Spinal cord (tissue), 9 donors: ENCODE measurements at regions not wholly inside any gene's neighbourhood (a gene's known extent, or its start where the extent isn't known, plus 50 kb on each side); places are given as distances from the start of the nearest gene placed in this dataset.

Experiments used
- DNase-seq, 6 donors: peaks; one replicate each; pipeline versions ENCODE4 v3.0.0 to v3.0.0-alpha.2; 2013 to 2015; ENCODE audit warnings: low spot score in 6 of 6, low read depth in 4 of 6
- H3K27ac ChIP-seq: one replicate; pipeline ENCODE4 v1.5.1; 2013; ENCODE audit warnings: low read depth, low read length, control low read depth
- H3K27me3 ChIP-seq: one replicate; pipeline ENCODE4 v1.6.1; 2013; ENCODE audit warnings: low read length; ENCODE audit not compliant: control insufficient read depth, insufficient read depth
- H3K36me3 ChIP-seq: one replicate; pipeline ENCODE4 v1.6.1; 2013; ENCODE audit warnings: low read length; ENCODE audit not compliant: control insufficient read depth, insufficient read depth
- H3K4me1 ChIP-seq: one replicate; pipeline ENCODE4 v1.6.1; 2013; ENCODE audit warnings: low read length; ENCODE audit not compliant: control insufficient read depth, insufficient read depth
- H3K4me3 ChIP-seq: one replicate; pipeline ENCODE4 v1.5.1; 2013; ENCODE audit warnings: low read depth, low read length, control low read depth
- H3K9me3 ChIP-seq: one replicate; pipeline ENCODE4 v1.6.1; 2013; ENCODE audit warnings: low read length; ENCODE audit not compliant: control insufficient read depth, insufficient read depth
- WGBS: methylation state at CpG from one replicate; pipeline ENCODE4 v1.1.5; 2013; ENCODE audit warnings: missing lambda C conversion rate; ENCODE audit not compliant: insufficient coverage; 5-methylcytosine and 5-hydroxymethylcytosine counted together
- donor health status: healthy.

GRCh38 chr10:55358539-55358938 is 557.5 kb upstream of the PCDH15 start:
- no peak for DNase-seq
- H3K27ac ChIP-seq: no peak overlapping the region
- no CpG with 5 or more reads among the region's 2 CpGs for WGBS
- no peaks in the 10 kb centered on the region for H3K27me3 ChIP-seq
- no peaks in the 10 kb centered on the region for H3K4me1 ChIP-seq
- H3K9me3 ChIP-seq: no peaks in the 10 kb centered on the region
- H3K4me3 ChIP-seq: no peak overlapping the region
- no peaks in the 10 kb centered on the region for H3K36me3 ChIP-seq

DNA sequence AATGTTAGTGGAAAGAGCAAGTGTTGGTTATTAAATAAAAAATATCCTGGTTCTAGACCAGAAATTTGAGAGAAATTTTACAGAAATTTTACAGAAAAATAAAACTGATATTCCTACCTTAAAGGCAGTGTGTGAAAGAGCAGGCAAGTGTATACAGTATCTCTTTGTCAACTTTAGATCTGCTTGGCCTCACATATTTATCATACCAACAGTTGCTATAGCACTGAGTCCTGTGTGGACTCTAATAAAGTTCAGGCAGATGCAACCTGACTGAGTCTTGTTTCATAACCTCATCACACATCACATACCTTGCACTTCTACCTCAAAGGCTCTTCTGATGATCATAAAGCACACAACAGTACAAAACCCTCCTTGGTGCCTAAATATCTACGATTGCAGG is 552.4 kb upstream of the PCDH15 start:
- no peaks in the 10 kb centered on the region for H3K4me1 ChIP-seq
- no peaks in the 10 kb centered on the region for H3K9me3 ChIP-seq
- no peak overlapping the region for H3K4me3 ChIP-seq
- no peak overlapping the region for H3K27ac ChIP-seq
- no peak for DNase-seq
- no peaks in the 10 kb centered on the region for H3K36me3 ChIP-seq
- WGBS: no CpG with 5 or more reads among the region's 1 CpG
- H3K27me3 ChIP-seq: no peaks in the 10 kb centered on the region

DNA sequence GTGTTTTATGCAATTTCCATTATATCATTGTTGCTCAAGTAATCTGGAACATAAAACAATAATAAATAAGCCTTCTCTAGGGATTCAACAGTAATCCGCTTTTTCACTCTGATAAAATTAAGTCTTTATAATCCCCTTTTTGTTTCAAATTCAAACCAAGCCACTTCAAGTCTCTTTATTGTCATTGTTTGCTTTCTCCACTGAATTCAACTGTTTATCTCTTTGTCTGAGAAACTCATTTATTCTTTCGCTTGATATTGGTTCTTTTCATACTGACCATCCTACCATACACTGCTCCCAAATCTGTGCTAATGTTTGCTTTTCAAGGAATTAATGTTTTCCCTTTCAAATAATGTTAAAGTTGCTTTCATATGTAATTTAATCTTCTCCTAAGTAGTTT is 550.4 kb upstream of the PCDH15 start:
- no peak for DNase-seq
- Histone ChIP-seq H3K27ac (no peak overlapping the region), H3K27me3 (no peaks in the 10 kb centered on the region), H3K9me3 (no peaks in the 10 kb centered on the region), H3K4me1 (no peaks in the 10 kb centered on the region), H3K4me3 (no peak overlapping the region), H3K36me3 (no peaks in the 10 kb centered on the region)
- WGBS: 67% methylated on average over 1 of the region's 2 CpGs

- DNase-seq: no peak
- Histone ChIP-seq H3K36me3 (no peaks in the 10 kb centered on the region), H3K4me3 (no peak overlapping the region), H3K27me3 (no peaks in the 10 kb centered on the region), H3K9me3 (no peaks in the 10 kb centered on the region), H3K27ac (no peak overlapping the region), H3K4me1 (no peaks in the 10 kb centered on the region)
These were observed 547.5 kb upstream of the PCDH15 start for GRCh38 chr10:55348534-55348933.

DNA sequence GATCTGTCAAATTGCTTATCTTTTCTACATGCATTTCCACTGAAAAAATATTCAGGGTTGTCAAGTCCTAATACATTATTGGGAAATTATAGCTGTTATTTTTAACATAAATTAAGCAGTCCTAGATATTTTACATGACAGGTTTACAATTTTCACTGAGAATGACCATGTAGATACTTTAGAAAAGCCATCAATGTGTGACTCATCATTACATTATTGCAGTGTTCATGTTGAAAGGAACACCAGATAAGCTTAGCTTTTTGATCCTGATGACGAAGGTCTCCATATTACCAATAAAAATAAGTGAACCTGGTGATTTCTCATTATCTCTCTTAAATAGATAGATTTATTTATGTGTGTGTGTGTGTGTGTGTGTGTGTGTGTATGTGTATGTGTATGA is 529.5 kb upstream of the PCDH15 start:
- WGBS: no CpG with 5 or more reads among the region's 1 CpG
- Histone ChIP-seq H3K27me3 (no peaks in the 10 kb centered on the region), H3K9me3 (no peaks in the 10 kb centered on the region), H3K4me1 (no peaks in the 10 kb centered on the region), H3K27ac (no peak overlapping the region), H3K36me3 (no peaks in the 10 kb centered on the region), H3K4me3 (no peak overlapping the region)
- DNase-seq: no peak

DNA sequence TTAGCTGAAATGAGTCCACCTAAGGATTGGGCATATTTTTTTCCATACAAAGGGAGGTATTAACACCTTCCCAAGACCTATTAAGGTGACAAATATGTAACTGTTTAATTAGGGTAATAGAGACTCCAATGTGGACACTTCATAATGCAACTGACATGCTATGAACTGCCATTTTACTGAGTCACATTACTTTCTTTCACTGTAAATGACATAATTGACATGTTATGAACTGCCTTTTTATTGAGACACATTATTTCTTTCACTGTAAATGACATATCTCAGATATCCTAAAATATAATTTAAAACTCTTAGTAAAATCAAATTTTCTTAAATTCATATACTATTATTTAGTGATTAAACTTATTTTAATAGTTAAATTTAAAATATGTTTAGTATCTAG is 528.8 kb upstream of the PCDH15 start:
- Histone ChIP-seq H3K36me3 (no peaks in the 10 kb centered on the region), H3K27me3 (no peaks in the 10 kb centered on the region), H3K4me3 (no peak overlapping the region), H3K27ac (no peak overlapping the region), H3K4me1 (no peaks in the 10 kb centered on the region), H3K9me3 (no peaks in the 10 kb centered on the region)
- DNase-seq: no peak

DNA sequence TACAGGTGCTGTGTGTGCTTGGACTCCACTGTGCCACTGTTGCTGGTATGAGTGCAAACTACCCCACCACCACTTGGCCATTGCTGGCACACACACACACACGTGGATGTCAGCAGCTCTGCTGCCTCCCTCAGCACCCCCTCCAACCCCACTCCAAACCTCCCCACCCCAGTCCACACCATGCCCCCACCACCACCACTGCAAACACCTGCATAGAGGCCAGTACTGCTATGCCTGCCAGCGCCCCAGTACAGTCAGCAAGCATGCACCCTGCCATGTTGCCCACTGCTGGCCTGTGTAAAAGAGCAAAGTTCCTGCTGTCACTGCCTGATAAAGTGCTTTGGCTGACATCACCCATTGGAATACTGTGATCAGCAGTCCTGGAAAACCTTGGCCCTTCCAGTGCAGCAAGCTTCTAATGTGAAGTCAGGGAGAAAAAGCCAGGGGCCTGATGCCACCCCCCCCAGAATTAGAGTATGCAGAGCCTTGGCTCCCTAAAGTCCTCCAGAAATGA is 519.2 kb upstream of the PCDH15 start:
- 90% methylated on average over 2 of the region's 2 CpGs for WGBS
- no peak overlapping the region for H3K4me3 ChIP-seq
- H3K27ac ChIP-seq: no peak overlapping the region
- no peaks in the 10 kb centered on the region for H3K27me3 ChIP-seq
- no peak for DNase-seq
- peaks cover 2% of the 10 kb centered on the region for H3K9me3 ChIP-seq
- no peaks in the 10 kb centered on the region for H3K36me3 ChIP-seq
- no peaks in the 10 kb centered on the region for H3K4me1 ChIP-seq

DNA sequence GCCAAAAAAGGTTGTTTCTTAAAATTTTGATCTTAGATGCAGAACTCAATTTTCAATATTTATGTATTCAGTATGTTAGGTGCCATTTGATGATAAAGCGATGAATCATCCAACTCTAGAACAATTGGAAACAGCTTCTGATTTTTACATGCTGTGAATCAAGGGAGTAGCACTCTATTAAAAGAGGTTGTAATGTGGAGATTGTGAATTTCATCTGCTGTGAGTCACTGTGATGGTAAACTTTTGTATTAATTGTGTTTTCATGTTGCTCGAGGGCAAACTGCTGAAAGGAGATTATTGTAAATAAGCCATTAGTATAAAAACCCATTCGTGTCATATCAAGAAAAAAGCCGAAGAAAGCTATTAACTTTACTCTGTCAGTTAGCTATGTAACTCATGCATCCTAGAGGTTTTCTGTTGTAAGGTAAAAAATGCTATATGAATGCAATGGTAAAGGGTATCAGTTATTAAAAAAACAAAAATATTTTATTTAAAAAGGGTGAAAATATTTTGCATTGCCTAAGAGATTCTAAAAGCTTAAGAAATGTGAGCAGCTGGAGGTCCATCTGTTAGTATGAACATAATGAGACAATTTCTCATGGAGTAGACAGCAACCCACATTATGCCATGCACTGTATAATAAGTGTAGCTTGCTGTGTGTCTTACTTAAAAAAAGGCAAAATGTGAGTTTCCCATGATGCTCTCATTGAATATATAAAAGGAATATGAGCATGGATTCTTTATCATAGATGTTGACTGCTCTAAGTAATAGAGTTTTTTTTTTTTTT is 511.0 kb upstream of the PCDH15 start:
- Histone ChIP-seq H3K4me3 (no peak overlapping the region), H3K4me1 (no peaks in the 10 kb centered on the region), H3K27me3 (no peaks in the 10 kb centered on the region), H3K27ac (no peak overlapping the region), H3K9me3 (no peaks in the 10 kb centered on the region), H3K36me3 (no peaks in the 10 kb centered on the region)
- no CpG with 5 or more reads among the region's 4 CpGs for WGBS
- peak in 2 of 6 donors; percentile 78 to 90 for DNase-seq

DNA sequence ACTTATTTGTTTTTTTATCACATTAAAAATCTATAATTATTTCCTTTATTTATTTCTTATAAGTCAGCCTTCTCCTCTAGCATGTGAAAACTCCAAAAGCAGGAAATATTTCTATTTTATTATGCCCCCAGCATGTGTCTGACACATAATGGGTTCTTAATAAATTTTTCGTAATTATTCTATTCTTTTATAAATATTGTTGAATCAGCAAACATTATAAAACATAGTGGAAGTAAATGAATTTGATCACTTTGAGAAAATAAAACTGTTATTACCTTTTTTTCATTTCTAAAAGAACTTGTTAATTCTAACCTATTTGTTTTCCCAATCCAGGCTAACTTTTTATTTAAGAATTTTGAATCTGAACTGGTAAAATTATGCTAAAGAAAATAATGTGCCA is 509.1 kb upstream of the PCDH15 start:
- no peaks in the 10 kb centered on the region for H3K27me3 ChIP-seq
- H3K27ac ChIP-seq: no peak overlapping the region
- H3K9me3 ChIP-seq: no peaks in the 10 kb centered on the region
- DNase-seq: no peak
- no peaks in the 10 kb centered on the region for H3K4me1 ChIP-seq
- no peak overlapping the region for H3K4me3 ChIP-seq
- H3K36me3 ChIP-seq: no peaks in the 10 kb centered on the region
- WGBS: no CpG with 5 or more reads among the region's 1 CpG

DNA sequence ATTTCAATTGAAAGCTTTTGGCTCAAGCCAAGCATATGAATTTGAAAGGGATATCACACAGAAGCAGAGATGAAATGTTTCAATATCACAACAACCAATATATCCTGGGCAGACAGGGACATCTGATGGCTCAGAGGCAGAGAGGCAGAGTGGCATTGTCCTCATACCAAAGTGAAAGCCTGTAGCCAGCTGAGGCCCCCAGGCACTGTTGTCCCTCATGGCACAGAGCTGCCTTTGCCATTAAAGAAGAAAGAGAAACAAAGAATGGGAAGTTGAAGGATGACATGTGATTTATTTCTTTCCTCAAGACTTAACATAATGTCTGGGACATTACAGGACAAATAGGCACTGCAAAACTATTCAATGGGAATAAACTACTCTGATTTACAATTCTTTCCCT is 504.3 kb upstream of the PCDH15 start:
- H3K4me3 ChIP-seq: no peak overlapping the region
- H3K27me3 ChIP-seq: no peaks in the 10 kb centered on the region
- no peaks in the 10 kb centered on the region for H3K9me3 ChIP-seq
- DNase-seq: peak in 2 of 6 donors; percentile 6 to 7
- H3K4me1 ChIP-seq: no peaks in the 10 kb centered on the region
- no peaks in the 10 kb centered on the region for H3K36me3 ChIP-seq
- no peak overlapping the region for H3K27ac ChIP-seq
